HepG2 (cell line): ENCODE measurements at regions not wholly inside any gene's neighbourhood (a gene's known extent, or its start where the extent isn't known, plus 50 kb on each side); places are given as distances from the start of the nearest gene placed in this dataset.

Source experiments
- ATF1 ChIP-seq: IDR thresholded peaks from 2 replicates; pipeline ENCODE4 v1.6.1; 2016; ENCODE audit warnings: mild to moderate bottlenecking, control low read depth
- ATRX ChIP-seq: sonication (generic); formaldehyde crosslinking; IDR thresholded peaks from 2 replicates; pipeline ENCODE4 v1.4.0; 2020; ENCODE audit warnings: missing genetic modification reagents, borderline replicate concordance
- DNMT3B ChIP-seq: conservative IDR thresholded peaks from 2 replicates; pipeline ENCODE4 v1.6.1; 2016; ENCODE audit warnings: missing biosample characterization, control low read depth
- E2F1 ChIP-seq: sonication (generic); formaldehyde crosslinking; IDR thresholded peaks from 2 replicates; pipeline ENCODE4 v1.5.0; 2020; ENCODE audit warnings: missing genetic modification reagents
- ESRRA ChIP-seq: sonication (generic); formaldehyde crosslinking; IDR thresholded peaks from 2 replicates; pipeline ENCODE4 v1.5.1; 2020; ENCODE audit warnings: mild to moderate bottlenecking, low read depth, missing genetic modification reagents
- HNF1B ChIP-seq: sonication (generic); formaldehyde crosslinking; IDR thresholded peaks from 2 replicates; pipeline ENCODE4 v1.5.1; 2020; ENCODE audit warnings: mild to moderate bottlenecking, moderate library complexity, missing genetic modification reagents
- KDM2A ChIP-seq: sonication (generic); formaldehyde crosslinking; IDR thresholded peaks from 2 replicates; pipeline ENCODE4 v1.4.0; 2020; ENCODE audit warnings: low read depth, missing genetic modification reagents, borderline replicate concordance
- KLF13 ChIP-seq: sonication (generic); formaldehyde crosslinking; IDR thresholded peaks from 2 replicates; pipeline ENCODE4 v1.4.0; 2020; ENCODE audit warnings: mild to moderate bottlenecking, missing genetic modification reagents
- KLF6 ChIP-seq: IDR thresholded peaks from 2 replicates; pipeline ENCODE4 v1.8.0; 2016; ENCODE audit warnings: missing biosample characterization, missing genetic modification reagents
- MAX ChIP-seq: IDR thresholded peaks from 2 replicates; pipeline ENCODE4 v1.6.1; 2012; ENCODE audit warnings: inconsistent platforms
- MLLT10 ChIP-seq: sonication (generic); formaldehyde crosslinking; IDR thresholded peaks from 2 replicates; pipeline ENCODE4 v1.4.0; 2020; ENCODE audit warnings: missing genetic modification reagents
- NFE2L2 ChIP-seq: fragments of 150-350 bp; IDR thresholded peaks from 2 replicates; pipeline ENCODE4 v1.6.1; 2014; ENCODE audit warnings: low read length
- PPARG ChIP-seq: conservative IDR thresholded peaks from 2 replicates; pipeline ENCODE4 v1.6.1; 2016; ENCODE audit warnings: missing biosample characterization, missing genetic modification reagents
- ZEB1 ChIP-seq: IDR thresholded peaks from 2 replicates; pipeline ENCODE4 v1.6.1; 2012; ENCODE audit warnings: mild to moderate bottlenecking, low read depth, inconsistent platforms; ENCODE audit not compliant: insufficient replicate concordance
- ZMAT3 ChIP-seq: sonication (generic); formaldehyde crosslinking; conservative IDR thresholded peaks from 2 replicates; pipeline ENCODE4 v1.7.0; 2021; ENCODE audit warnings: missing genetic modification reagents
- ZNF567 ChIP-seq: sonication (generic); formaldehyde crosslinking; IDR thresholded peaks from 2 replicates; pipeline ENCODE4 v1.8.1; 2023; ENCODE audit warnings: mild to moderate bottlenecking, missing genetic modification reagents, borderline replicate concordance
- ZNF639 ChIP-seq: conservative IDR thresholded peaks from 2 replicates; pipeline ENCODE4 v1.6.1; 2018; ENCODE audit warnings: missing genetic modification reagents
- ZNF646 ChIP-seq: sonication (generic); formaldehyde crosslinking; IDR thresholded peaks from 2 replicates; pipeline ENCODE4 v1.9.0; 2021; ENCODE audit warnings: mild to moderate bottlenecking, missing genetic modification reagents
- ZNF75D ChIP-seq: sonication (generic); formaldehyde crosslinking; IDR thresholded peaks from 2 replicates; pipeline ENCODE4 v1.8.1; 2023; ENCODE audit warnings: missing genetic modification reagents, mild to moderate bottlenecking, borderline replicate concordance
- ZNF792 ChIP-seq: IDR thresholded peaks from 2 replicates; pipeline ENCODE4 v1.6.1; 2016

- TF ChIP-seq ZNF646 (CRISPR knock-in tag) (no peak), ESRRA (CRISPR knock-in tag) (no peak), ZNF75D (CRISPR knock-in tag) (no peak), ZNF639 (CRISPR knock-in tag) (no peak), MAX (no peak), PPARG (CRISPR knock-in tag) (peak; percentile 50; the same call in 1 of the 2 replicates), ZMAT3 (no peak), KLF6 (CRISPR knock-in tag) (no peak), HNF1B (CRISPR knock-in tag) (peak; percentile 57; the same call in 1 of the 2 replicates), ATRX (CRISPR knock-in tag) (no peak), KDM2A (CRISPR knock-in tag) (no peak), NFE2L2 (no peak), DNMT3B (no peak), E2F1 (CRISPR knock-in tag) (no peak), MLLT10 (CRISPR knock-in tag) (no peak), KLF13 (CRISPR knock-in tag) (no peak), ATF1 (CRISPR knock-in tag) (peak; percentile 52; the same call in 1 of the 2 replicates), ZEB1 (no peak), ZNF792 (no peak; the same call in 1 of the 2 replicates), ZNF567 (CRISPR knock-in tag) (no peak)
These were observed 611.2 kb downstream of the NR2F1-AS1 start (continued) for GRCh38 chr5:92969781-92970237.
